Ishikawa (cell line): ENCODE measurements at regions not wholly inside any gene's neighbourhood (a gene's known extent, or its start where the extent isn't known, plus 50 kb on each side); places are given as distances from the start of the nearest gene placed in this dataset.

Experiments used
- CEBPB ChIP-seq: IDR thresholded peaks from 2 replicates; pipeline ENCODE4 v1.6.1; 2012
- EGR1 ChIP-seq: IDR thresholded peaks from 2 replicates; pipeline ENCODE4 v1.6.1; 2012
- EP300 ChIP-seq: IDR thresholded peaks from 2 replicates; pipeline ENCODE4 v1.6.1; 2012; ENCODE audit warnings: borderline replicate concordance
- FOXM1 ChIP-seq: IDR thresholded peaks from 2 replicates; pipeline ENCODE4 v1.6.1; 2012; ENCODE audit warnings: low read depth, borderline replicate concordance
- NFIC ChIP-seq: IDR thresholded peaks from 2 replicates; pipeline ENCODE4 v1.6.1; 2012
- RAD21 ChIP-seq: IDR thresholded peaks from 2 replicates; pipeline ENCODE4 v1.6.1; 2012; ENCODE audit warnings: low read depth
- TAF1 ChIP-seq: IDR thresholded peaks from 2 replicates; pipeline ENCODE4 v1.6.1; 2012; ENCODE audit warnings: low read depth, mild to moderate bottlenecking
- YY1 ChIP-seq: IDR thresholded peaks from 2 replicates; pipeline ENCODE4 v1.6.1; 2012; ENCODE audit warnings: low read depth
- ZBTB7A ChIP-seq: IDR thresholded peaks from 2 replicates; pipeline ENCODE4 v1.6.1; 2012; ENCODE audit warnings: low read depth
- TF ChIP-seq, protein P1 (sequence below): IDR thresholded peaks from 2 replicates; pipeline ENCODE4 v1.6.1; 2012; ENCODE audit warnings: low read depth, mild to moderate bottlenecking
- TF ChIP-seq, protein P2 (sequence below): IDR thresholded peaks from 2 replicates; pipeline ENCODE4 v1.6.1; 2012
- TF ChIP-seq, protein P3 (sequence below): IDR thresholded peaks from 2 replicates; pipeline ENCODE4 v1.6.1; 2012

DNA sequence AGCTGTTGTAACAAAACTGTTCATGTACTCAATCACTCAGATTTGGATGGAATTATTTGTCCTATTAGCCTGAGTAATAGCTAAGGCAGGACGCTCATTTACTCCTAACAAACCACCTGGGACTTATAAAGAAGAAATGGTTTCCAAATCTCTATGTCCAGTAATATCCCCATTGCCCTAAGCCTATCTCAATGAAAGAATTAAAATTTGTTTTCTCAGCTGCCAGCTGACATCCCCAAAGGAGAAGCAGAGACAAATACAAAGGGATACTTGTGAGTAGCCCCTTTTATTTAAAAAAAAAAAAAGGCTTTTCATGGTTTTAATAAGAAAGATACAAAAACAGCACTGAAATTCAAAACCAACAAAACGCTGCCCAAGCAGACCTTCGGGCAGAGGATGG, 211.4 kb upstream of the PARD3B start:
- TF ChIP-seq, protein P1, sequence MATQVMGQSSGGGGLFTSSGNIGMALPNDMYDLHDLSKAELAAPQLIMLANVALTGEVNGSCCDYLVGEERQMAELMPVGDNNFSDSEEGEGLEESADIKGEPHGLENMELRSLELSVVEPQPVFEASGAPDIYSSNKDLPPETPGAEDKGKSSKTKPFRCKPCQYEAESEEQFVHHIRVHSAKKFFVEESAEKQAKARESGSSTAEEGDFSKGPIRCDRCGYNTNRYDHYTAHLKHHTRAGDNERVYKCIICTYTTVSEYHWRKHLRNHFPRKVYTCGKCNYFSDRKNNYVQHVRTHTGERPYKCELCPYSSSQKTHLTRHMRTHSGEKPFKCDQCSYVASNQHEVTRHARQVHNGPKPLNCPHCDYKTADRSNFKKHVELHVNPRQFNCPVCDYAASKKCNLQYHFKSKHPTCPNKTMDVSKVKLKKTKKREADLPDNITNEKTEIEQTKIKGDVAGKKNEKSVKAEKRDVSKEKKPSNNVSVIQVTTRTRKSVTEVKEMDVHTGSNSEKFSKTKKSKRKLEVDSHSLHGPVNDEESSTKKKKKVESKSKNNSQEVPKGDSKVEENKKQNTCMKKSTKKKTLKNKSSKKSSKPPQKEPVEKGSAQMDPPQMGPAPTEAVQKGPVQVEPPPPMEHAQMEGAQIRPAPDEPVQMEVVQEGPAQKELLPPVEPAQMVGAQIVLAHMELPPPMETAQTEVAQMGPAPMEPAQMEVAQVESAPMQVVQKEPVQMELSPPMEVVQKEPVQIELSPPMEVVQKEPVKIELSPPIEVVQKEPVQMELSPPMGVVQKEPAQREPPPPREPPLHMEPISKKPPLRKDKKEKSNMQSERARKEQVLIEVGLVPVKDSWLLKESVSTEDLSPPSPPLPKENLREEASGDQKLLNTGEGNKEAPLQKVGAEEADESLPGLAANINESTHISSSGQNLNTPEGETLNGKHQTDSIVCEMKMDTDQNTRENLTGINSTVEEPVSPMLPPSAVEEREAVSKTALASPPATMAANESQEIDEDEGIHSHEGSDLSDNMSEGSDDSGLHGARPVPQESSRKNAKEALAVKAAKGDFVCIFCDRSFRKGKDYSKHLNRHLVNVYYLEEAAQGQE = no peak
- TF ChIP-seq, protein P2, sequence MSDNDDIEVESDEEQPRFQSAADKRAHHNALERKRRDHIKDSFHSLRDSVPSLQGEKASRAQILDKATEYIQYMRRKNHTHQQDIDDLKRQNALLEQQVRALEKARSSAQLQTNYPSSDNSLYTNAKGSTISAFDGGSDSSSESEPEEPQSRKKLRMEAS = no peak
- TF ChIP-seq RAD21 (no peak), TAF1 (no peak), CEBPB (no peak), YY1 (no peak), EGR1 (no peak), NFIC (no peak), ZBTB7A (no peak), FOXM1 (no peak), EP300 (no peak)
- TF ChIP-seq, protein P3, sequence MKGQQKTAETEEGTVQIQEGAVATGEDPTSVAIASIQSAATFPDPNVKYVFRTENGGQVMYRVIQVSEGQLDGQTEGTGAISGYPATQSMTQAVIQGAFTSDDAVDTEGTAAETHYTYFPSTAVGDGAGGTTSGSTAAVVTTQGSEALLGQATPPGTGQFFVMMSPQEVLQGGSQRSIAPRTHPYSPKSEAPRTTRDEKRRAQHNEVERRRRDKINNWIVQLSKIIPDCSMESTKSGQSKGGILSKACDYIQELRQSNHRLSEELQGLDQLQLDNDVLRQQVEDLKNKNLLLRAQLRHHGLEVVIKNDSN = no peak
